Right lobe of liver (tissue), 6 donors: ENCODE measurements at regions not wholly inside any gene's neighbourhood (a gene's known extent, or its start where the extent isn't known, plus 50 kb on each side); places are given as distances from the start of the nearest gene placed in this dataset.

Experiments
- ATAC-seq, 4 donors: fragments of 200-7000 bp; cut with Tn5 transposase; one replicate each; pipeline ENCODE4 v1.9.1; 2020; ENCODE audit warnings: mild to moderate bottlenecking in 4 of 4, moderate library complexity in 4 of 4
- DNase-seq, 3 donors: peaks; one replicate each; pipeline ENCODE4 v3.0.0-alpha.2; 2020
- H3K27ac ChIP-seq, 3 donors: fragments of 200-600 bp; one replicate each; pipeline ENCODE4 v1.8.0; 2022
- H3K27me3 ChIP-seq, 2 donors: fragments of 200-600 bp; one replicate each; pipeline ENCODE4 v1.8.0; 2022
- H3K36me3 ChIP-seq, 4 donors: fragments of 200-600 bp; sonication (generic) in 1 of 4; one replicate each; pipeline versions ENCODE4 v1.5.1 to v1.8.0; 2017 to 2022; ENCODE audit warnings: control low read depth in 1 of 4
- H3K4me1 ChIP-seq, 4 donors: fragments of 200-600 bp; sonication (generic) in 1 of 4; one replicate each; pipeline versions ENCODE4 v1.5.1 to v1.8.0; 2017 to 2022; ENCODE audit warnings: control low read depth in 1 of 4
- H3K4me3 ChIP-seq, 3 donors: fragments of 200-600 bp; one replicate each; pipeline ENCODE4 v1.8.0; 2022
- H3K9me3 ChIP-seq, 4 donors: fragments of 200-600 bp; sonication (generic) in 1 of 4; one replicate each; pipeline versions ENCODE4 v1.5.1 to v1.8.0; 2017 to 2022; ENCODE audit warnings: control low read depth in 1 of 4
- CTCF ChIP-seq, 4 donors: fragments of 200-600 bp in 3 of 4; fragments of 450-650 bp in 1 of 4; IDR thresholded peaks; one replicate each; pipeline versions ENCODE4 v1.5.1 to v1.8.0; 2016 to 2022; ENCODE audit warnings: antibody characterized with exemption in 4 of 4, mild to moderate bottlenecking in 2 of 4
- POLR2A ChIP-seq: fragments of 450-650 bp; IDR thresholded peaks from one replicate; pipeline ENCODE4 v1.6.1; 2017; ENCODE audit warnings: antibody characterized with exemption, mild to moderate bottlenecking
- WGBS: methylation state at CpG from one replicate; pipeline ENCODE4 v1.1.6; 2018; ENCODE audit warnings: low coverage, low lambda C conversion rate; ENCODE audit not compliant: insufficient coverage; ENCODE audit errors: missing lambda C conversion rate; 5-methylcytosine and 5-hydroxymethylcytosine counted together
- intact Hi-C, 2 donors: fragments of 100-400 bp; cut with DNase I; formaldehyde crosslinking; loops; one replicate each; pipeline versions ENCODE4 v1.11.2 to v1.14.1; 2022
- donor health status: DM: no; HTN: yes; CAD: no.
- donor health status: DM: no; HTN: no; CAD: no.
- donor health status: DM: no; HTN: no; CAD: no.
- donor health status: DM: no; HTN: yes; CAD: no.
- donor health status: DM: no; HTN: yes; CAD: no.

DNA sequence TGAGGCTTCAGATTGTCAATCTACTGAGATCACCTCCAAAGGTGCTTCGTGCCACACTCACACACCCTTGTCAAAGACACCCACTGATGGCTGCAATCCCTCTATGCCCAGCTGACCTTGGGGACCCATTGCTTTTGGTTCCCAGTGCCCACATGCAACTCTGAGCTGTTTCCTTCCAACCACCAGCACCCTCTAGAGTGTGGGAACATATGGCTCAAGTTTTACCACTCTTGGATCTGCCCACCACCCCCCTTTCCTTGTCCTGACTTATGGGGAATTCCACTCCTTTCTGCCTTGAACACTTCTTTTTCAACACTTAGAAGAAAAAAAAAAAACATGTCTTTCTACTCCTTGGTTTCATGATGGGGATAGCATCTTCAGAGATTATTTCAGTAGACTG lies 360.2 kb downstream of the ENC1 start:
- Histone ChIP-seq H3K27ac (no peak overlapping the region), H3K4me3 (no peak overlapping the region), H3K4me1 (no peaks in the 10 kb centered on the region), H3K27me3 (no peaks in the 10 kb centered on the region), H3K36me3 (no peaks in the 10 kb centered on the region), H3K9me3 (no peaks in the 10 kb centered on the region)
- TF ChIP-seq POLR2A (no peak), CTCF (IDR thresholded peaks at IDR 0.05) (no peak)
- ATAC-seq, result no peak
- intact Hi-C loops, result no loop called here
- DNase-seq, result no peak
- WGBS, result 88% methylated on average over 1 of the region's 1 CpG

DNA sequence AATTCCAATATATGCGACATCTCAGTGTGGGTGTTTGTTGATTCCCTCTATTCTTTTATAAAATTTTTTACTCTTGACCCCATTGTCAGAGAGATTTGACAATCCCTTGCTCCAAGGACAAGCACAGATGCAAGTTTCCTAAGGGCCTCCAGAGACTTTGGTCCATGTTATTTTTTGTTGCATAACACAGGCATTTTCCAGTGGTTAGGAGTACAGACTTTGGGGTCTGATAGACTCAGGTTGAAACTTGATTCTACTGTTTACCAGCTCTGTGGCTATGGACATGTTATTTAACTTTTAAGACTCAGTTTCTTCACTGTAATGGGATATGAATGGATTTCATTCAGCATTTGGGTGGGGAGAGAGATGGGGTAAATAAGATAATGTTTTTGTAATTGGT lies 361.3 kb downstream of the ENC1 start:
- WGBS, result 100% methylated on average over 1 of the region's 1 CpG
- Histone ChIP-seq H3K36me3 (no peaks in the 10 kb centered on the region), H3K4me3 (no peak overlapping the region), H3K4me1 (no peaks in the 10 kb centered on the region), H3K9me3 (no peaks in the 10 kb centered on the region), H3K27me3 (no peaks in the 10 kb centered on the region), H3K27ac (no peak overlapping the region)
- no peak for DNase-seq
- intact Hi-C loops, result no loop called here
- no peak for TF ChIP-seq POLR2A
- TF ChIP-seq CTCF (IDR thresholded peaks at IDR 0.05), result no peak
- ATAC-seq, result no peak

- no peak for ATAC-seq
- Histone ChIP-seq H3K36me3 (no peaks in the 10 kb centered on the region), H3K27me3 (no peaks in the 10 kb centered on the region), H3K27ac (no peak overlapping the region), H3K4me1 (no peaks in the 10 kb centered on the region), H3K4me3 (no peak overlapping the region), H3K9me3 (no peaks in the 10 kb centered on the region)
- intact Hi-C loops, result no loop called here
- TF ChIP-seq POLR2A (no peak), CTCF (IDR thresholded peaks at IDR 0.05) (no peak)
- no peak for DNase-seq
- WGBS, result 68% methylated on average over 3 of the region's 3 CpGs
These were observed 363.1 kb downstream of the ENC1 start for GRCh38 chr5:74277418-74277817.

- H3K27ac ChIP-seq, result no peak overlapping the region
- no peaks in the 10 kb centered on the region for H3K4me1 ChIP-seq
- no peak for ATAC-seq
- TF ChIP-seq CTCF (IDR thresholded peaks at IDR 0.05) (no peak), POLR2A (no peak)
- H3K4me3 ChIP-seq, result no peak overlapping the region
- 58% methylated on average over 5 of the region's 7 CpGs for WGBS
- H3K9me3 ChIP-seq, result no peaks in the 10 kb centered on the region
- no peak for DNase-seq
- intact Hi-C loops, result no loop called here
- H3K27me3 ChIP-seq, result no peaks in the 10 kb centered on the region
- H3K36me3 ChIP-seq, result no peaks in the 10 kb centered on the region
These were observed 365.1 kb downstream of the ENC1 start for GRCh38 chr5:74275171-74275992.
